HG02840 (cell line): ENCODE measurements at regions not wholly inside any gene's neighbourhood (a gene's known extent, or its start where the extent isn't known, plus 50 kb on each side); places are given as distances from the start of the nearest gene placed in this dataset.
"Not testable (repeated sequence)": the region's sequence is repeated elsewhere in the genome, so short reads cannot be mapped to it uniquely, and the experiment has no call there.

Experiments used
- ATAC-seq: cut with Tn5 transposase; IDR thresholded peaks from one replicate; pipeline ENCODE4 v1.9.1; 2021; ENCODE audit warnings: mild to moderate bottlenecking, moderate library complexity, moderate number of reproducible peaks; ENCODE audit not compliant: unreplicated experiment, low FRiP score

DNA sequence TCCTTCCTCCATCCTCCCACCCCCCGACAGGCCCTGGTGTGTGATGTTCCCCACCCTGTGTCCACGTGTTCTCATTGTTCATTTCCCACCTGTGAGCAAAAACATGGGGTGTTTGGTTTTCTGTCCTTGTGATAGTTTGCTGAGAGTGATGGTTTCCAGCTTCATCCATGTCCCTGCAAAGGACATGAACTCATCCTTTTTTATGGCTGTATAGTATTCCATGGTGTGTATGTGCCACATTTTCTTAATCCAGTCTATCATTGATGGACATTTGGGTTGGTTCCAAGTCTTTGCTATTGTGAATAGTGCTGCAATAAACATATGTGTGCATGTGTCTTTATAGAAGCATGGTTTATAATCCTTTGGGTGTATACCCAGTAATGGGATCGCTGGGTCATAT is 587.6 kb downstream of the EDEM1 start:
- not testable (repeated sequence) for ATAC-seq

DNA sequence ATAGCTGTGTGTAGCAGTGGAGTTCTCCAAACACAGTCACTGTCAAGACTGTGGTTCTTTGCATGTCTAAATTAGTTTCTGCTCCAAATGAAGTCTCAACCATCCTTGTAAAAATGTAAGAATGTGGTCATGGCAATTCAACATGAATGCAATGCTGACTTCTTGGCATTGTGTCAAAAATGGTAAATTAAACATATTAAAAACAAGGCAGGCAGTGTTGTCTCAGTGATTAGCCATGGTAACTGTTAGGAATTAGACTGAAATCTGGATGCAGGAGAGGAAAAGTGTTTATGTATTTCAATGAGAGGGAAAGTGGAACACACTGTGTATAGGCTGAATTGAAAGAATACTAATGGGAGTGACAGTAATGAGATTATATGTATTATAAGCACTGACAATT is 597.2 kb downstream of the EDEM1 start:
- ATAC-seq: no peak

DNA sequence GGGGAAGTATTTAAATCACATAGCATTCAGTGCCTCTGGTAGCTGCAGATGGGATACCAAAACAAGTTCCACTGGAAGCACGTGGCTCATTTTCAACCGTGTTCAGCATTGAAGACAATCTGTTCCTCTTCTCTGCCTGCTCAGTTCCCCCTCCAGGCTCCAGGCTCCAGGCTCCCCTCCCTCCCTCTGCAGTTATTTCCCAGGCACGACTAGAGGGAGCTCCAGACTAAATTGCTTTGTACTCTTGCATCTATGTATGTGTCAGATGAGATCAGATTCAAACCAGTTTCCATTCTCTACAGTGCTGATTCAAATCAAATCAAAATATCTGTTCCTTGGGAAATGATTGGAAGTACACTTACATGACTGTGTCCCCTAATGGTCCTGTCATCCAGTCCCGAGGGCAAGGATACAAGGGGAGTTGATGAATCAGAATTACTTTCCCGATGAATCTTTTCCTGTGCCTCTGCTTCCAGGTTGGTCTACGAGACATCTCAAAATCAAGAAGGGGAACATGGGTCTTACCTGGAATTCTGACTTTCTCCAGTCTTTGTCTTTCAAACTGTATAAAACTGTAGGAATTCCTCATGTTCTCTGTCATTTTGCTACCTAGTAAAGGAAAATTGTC is 600.5 kb downstream of the EDEM1 start:
- no peak for ATAC-seq

DNA sequence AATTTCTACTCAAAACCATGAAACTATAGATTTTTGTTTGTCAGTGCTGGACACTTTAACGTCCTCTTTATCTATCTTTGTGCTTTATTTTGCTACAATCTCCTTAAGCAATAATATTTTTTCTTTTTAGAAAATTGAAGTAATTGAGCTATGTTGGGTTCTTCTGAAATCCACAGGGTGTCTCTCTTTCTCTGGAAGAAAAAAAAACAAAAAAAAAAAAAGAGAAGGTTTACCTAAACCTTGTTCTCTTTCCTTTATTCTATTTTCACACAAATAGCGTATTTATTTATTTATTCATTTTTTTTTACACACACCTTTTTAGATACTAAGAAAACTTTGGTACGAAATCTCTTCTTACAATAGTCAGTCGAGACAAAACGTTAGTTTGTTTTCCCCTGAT is 601.0 kb downstream of the EDEM1 start:
- ATAC-seq: no peak

DNA sequence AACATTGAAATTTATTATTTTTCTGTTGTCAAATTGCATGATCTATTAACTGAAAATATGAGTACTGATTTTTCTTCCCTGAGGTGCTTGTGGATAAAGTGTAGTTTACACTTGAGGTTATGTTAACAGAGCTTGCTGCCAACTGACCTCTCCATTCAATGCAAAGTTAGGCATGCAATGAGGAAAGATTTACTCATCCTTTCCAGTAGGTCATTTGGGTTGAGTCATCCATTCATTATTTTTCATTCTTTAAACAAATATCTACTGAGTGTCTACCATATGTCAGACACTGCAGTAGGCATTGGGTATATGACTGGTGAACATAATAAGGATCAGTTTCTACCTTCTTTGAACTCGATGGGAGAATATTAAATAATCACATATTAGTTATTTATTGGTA is 604.1 kb downstream of the EDEM1 start:
- no peak for ATAC-seq

DNA sequence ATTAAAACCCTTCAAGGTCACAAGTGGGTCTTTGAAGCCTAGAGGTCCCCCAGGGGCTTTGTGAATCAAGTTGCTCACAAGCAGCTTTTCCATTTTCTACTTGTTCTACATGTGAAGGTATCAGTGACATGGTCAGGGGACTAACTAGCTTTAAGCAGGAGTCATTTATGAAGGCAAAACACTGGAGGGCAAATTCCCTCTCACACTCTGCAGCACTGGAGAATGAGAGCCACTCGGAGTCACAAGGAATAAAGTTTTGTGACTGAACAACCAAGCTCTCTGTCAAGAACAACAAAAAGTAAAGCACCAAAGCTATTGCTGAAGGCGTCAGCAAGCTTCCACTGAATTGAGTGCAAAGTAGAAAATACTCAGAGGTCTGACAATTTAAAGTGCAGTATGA is 609.0 kb downstream of the EDEM1 start:
- no peak for ATAC-seq

DNA sequence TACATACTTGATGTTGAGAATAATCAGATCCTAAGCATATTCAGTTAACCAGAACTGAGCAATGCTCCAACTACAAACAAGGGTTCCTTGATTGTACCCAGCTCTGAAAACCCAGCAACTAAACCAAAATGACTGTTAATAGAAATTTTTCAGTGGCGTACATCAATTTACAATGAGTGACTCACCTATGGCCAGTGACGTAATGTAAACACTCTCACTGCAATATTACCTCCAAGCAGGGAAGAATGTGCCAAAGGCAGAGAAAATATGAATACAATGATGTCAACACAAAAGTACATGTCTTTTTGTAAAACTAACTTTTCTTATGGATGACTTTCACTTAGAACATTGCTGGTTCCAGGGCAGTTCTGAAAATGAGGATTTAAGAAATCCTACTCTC is 611.3 kb downstream of the EDEM1 start:
- ATAC-seq: no peak

DNA sequence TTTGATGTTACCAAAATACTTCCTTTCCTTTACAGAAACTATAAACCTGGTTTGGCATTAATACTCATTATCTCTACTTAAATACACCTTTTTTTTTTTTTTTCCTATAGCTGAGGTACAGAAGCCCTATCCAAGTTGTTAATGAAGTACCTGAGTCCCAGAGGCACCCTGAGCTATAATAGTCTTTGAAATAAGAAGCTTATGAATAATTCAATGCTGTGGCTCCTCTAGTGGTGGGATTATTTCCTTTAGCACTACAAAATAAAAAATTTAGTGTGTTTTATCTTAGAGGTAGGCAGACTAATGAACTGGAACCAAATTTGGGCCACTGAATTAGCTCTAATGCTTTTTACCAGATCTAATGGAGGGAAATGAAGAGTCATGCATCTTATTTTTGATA is 611.9 kb downstream of the EDEM1 start:
- no peak for ATAC-seq

DNA sequence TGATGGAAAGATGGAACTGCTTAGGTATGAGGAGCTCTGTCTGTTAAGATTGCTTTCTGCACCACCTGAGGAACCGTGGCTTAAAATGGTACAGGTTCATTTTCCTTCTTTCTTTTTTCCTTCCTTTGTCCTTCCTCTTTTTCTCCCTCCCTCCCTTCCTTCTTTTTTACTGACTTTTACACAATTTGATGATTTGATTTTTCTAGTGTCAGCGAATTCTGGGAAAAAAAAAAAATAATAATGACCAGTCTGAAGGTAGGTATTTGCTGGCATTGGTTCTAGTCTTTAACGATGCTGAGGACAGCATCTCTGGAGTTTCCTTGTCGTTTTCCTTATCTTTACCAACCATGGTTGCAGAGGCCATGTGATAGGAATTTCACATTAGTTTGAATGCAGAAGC is 613.5 kb downstream of the EDEM1 start:
- ATAC-seq: no peak

DNA sequence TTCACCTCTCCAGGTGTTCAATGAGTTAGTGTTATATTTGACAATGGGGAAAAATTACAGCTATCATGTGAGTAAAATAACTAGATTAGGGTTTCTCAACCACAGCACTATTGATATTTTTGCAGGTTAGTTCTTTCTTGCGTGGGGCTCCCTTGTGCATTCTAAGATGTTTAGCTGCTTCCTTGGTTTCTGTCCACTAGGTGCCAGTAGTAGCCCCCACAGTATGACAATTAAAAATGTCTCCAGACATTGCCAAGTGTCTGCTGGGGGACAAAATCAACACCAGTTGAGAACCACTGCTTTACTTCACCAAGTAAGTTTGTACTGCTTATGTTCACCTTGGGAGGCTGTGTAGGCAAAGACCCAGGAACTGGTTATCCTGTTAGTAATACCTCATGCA is 618.7 kb downstream of the EDEM1 start:
- ATAC-seq: no peak

DNA sequence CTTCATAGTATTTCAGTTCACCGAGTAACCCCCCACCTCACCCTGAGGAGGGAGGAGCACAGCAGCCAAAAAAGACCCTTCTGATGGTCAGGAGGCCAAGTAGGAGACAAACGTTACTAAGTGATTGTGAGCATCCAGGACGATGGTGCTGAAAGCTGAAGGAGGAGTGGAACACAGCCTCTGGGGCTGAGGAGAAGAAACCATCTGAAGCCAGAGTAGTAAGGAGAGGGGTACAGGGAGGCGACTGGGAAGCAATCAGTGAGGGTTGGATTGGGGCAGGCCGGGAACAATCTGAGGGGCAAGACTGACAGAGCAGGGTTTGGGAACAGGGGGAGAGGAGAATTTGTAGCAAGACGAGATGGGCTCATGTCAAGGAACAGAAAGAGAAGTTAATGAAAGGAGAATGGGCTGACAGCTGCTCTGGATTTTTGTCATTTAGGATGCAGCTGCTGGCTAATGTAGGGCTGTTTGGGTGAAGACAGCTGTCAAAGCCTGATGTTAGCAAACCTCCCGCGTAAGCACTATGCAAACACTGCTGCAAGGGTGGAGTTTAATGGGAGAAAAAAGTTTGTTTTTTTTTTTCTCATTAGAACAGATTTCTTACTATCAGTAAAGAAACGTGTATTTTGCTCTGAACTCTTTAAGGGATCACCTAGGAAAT is 622.2 kb downstream of the EDEM1 start:
- no peak for ATAC-seq

DNA sequence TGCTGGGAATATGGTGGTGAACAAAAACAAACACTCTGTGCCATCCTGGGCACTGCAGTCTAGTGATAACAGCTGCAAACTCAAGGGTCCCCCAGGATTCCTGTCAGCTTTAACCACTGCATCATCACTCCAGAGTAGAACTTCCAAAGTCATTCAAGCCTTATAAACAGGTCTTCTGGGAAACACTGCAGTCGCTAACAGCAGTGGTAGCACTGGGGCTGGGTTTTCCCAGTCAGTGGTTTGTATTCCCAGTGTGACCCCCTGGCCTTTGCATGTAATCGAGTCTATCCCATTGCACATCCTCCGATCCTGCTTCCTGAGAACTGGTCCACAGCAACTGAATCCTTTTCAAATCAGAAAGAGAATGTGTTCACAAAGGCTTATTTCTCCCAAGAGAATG is 623.5 kb downstream of the EDEM1 start:
- no peak for ATAC-seq

DNA sequence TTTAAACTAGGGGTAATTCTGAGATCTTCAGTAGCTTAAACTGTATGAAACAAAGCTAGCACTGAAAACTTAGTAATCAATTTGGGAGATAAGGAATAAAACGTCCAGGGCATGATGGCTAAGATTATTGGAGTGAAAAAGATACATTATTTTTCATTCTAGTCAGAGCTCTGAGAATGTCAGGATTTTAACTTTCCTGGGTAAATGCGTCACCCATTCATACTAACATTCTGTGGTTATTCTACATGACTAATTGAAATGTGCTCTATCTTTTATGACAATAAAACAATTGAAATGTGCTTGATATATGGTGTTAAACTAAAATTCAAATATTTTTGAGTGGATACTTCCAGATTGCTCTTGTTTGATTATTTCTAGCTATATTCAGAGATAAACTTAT is 626.0 kb downstream of the EDEM1 start:
- no peak for ATAC-seq

DNA sequence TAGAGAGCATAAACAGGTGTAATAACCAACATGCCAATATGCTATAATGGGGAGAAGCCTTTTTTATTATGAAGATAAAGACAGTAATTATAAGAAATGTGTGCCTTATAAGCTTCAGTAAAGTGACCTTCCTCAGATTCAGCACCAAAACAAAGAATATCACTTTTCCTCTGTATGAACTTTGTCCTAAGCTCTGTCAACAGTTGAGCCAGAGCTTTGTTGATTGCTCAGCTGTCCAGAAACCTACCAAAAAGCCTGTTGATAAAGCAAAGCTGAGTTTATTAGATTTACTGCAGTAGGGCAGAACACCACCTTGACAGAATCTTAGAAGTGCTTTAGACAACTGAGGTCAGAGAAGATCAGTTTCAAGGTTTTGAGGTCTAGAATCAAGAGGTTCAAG is 635.3 kb downstream of the EDEM1 start:
- ATAC-seq: no peak

DNA sequence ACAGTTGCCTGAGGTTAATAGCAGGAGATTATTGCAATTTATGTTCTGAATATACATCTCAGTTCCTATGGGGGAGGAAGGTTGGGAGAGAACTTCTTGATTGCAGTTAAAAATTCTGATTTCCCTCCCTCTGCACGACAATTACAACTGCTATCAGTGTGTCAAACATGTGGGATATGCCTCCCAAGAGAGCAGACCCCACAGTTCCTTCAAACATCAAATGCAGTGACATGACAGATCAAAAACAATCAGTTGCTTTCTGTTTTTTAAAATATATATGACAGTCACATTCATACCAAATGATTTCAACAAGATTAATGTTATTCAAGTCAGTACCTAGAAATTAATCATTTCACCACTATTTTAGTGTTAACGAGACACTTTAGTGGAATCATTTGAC is 639.0 kb downstream of the EDEM1 start:
- ATAC-seq: no peak

DNA sequence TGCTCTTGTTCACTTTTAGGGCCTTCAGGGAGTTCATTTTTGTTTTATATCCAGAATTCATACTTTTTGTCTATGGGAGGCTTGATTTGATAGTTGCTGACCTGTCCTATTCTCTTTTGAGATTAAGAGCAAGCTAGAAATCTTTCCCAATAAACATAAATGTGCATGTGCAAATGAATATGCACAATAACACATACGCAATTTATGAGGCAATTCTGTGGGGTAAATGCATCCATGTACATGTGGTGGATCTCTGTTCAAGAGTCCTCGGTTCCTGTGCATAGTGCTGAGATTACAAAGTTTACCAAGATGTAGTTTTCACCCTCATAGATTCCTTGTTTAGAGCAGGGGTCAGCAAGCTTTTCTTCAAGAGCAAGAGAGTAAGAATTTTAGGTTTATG is 640.7 kb downstream of the EDEM1 start:
- ATAC-seq: no peak

DNA sequence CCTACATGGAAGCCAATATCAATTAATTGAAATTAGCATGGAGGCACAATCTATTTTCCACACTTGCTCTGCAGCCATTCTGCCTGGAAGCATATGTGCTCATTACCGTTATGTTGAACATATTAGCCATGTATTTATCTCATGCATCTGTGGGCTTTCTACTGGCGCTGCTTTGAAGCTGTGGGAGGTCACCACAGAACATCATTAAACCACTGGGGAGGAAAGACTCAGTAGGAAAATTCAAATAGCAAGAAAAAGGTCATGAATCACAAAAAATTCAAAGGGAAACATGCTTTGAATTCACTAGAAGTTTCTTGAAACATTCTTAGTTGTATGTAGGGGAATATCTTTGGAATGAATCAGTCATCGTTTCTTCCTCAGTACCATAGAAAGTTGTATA is 652.5 kb downstream of the EDEM1 start:
- ATAC-seq: no peak

DNA sequence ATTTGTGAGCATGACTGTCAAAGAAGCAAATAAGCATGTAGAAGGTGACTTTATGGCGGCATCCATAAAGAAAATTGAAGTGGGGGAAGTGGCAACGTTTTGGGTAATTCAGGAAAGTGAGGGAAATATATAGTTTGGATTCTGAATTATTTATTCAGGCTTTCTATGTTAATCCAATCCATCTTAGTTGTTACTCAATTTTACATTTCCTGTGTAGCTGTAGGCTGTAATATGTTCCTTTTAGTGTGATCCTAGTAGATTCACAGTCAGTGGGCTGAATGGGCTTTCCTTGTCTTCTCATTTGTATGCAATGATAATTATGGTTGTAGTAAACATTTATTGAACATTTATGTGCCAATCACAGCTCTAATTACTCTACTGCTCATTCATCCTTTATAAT is 654.1 kb downstream of the EDEM1 start:
- no peak for ATAC-seq

DNA sequence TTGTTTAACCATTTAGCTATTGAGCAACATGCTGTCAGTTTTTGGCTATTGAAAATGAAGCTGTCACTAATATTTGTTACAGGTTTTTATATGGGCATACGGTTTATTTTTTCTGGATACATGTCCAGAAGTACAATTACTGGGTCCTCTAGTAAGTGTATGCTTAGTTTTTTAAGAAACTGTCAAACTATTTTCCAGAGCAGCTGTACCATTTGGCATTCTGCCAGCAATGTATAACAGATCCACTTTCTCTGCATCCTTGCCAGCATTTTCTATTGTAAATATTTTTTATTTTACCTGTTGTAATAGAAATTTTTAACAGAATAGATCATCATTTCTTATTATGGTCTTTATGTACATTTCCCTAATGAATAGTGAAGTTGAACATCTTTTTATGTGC is 658.8 kb downstream of the EDEM1 start:
- no peak for ATAC-seq

DNA sequence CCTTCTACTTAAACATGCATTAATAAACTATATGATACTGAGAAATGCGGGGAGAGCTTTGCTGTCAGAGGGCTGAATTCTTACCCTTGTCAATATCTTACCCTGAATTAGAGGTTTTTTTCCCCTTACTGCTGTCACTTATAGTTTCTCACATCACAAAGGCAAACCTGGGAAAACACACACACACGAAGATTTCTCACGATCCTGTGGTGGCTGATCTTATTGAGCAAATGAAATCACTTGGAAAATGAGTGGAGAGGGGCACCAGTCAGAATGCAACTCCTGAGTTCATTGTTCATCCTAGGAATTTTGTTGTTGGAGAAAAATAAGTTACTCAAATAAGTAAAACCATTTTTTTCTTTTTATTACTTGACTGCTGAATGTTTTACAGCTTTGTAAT is 673.6 kb downstream of the EDEM1 start:
- ATAC-seq: no peak

DNA sequence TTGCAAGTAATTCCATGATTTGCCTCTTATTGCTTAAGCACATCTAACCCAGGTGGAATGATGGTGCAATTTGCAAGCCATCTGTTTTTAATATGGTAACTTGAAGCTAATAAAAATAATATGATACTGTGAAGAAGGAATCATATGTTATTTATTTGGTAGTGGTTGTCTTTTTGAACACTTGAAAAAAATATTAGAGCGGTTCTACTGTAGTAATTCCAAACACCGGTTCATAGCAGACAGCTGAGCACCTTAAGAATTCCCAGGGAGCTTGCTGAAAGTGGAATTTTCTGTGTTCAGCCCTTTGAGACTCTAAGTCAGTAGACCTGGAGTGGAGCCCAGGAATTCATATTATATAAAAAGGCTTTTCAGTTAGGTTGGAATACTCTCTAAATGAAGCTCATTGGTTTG is 687.4 kb downstream of the EDEM1 start:
- no peak for ATAC-seq

DNA sequence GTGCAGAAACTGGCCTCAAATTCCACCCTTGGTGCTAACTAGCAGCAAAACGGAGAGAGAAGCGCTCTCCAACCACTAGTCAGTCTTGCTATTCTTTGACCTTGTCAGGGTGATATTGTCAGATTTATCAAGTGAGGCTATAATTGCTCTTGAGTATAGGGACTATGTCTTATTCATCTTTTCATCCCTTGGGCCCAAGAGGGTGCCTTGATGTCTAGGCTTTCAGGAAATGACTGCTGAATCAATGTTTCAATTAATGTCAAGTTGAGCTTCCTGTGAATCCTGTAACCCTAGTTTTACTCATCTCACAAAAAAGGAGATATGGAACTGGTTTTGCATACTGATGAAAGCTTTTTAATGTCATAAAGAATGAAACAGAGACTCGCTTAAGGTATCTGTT is 701.3 kb downstream of the EDEM1 start:
- no peak for ATAC-seq

DNA sequence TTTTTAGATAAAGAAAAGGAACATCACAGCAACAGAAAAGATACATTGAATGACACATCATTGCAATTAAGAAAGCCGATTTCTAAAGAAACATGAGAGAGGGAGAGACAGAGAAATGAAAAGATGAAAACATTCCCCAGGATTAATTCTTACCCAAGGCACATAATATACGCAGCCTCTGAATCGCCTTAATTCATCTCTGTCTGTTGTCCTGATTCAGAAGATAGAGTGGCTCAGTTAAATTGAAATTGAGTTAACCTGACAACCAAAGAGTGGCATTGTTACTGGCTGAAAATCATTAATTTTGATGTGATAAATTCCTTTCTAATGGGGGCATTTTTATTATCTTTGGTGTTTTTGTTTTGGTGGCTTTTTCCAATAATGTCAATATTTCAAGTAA is 701.9 kb downstream of the EDEM1 start:
- ATAC-seq: no peak
